NCI-H2107 treated with DMSO at 0.1 percent for 48 hours (cell line): ENCODE measurements at regions not wholly inside any gene's neighbourhood (a gene's known extent, or its start where the extent isn't known, plus 50 kb on each side); places are given as distances from the start of the nearest gene placed in this dataset.

ENCODE experiments used
- DNase-seq: peaks from one replicate; lab custom pipeline; 2025; ENCODE audit not compliant: unreplicated experiment; lab: John Stamatoyannopoulos, UW

- no peak for DNase-seq
These were observed 91.0 kb upstream of the MVB12B start for GRCh38 chr9:126235336-126236243.

GRCh38 chr9:126236273-126236672 lies 90.4 kb upstream of the MVB12B start:
- DNase-seq: no peak

GRCh38 chr9:126238415-126238814 lies 88.2 kb upstream of the MVB12B start:
- DNase-seq: no peak

- DNase-seq: no peak
These were observed 87.1 kb upstream of the MVB12B start for GRCh38 chr9:126239515-126239914.

- DNase-seq: no peak
These were observed 85.8 kb upstream of the MVB12B start for GRCh38 chr9:126240835-126241234.

- no peak for DNase-seq
These were observed 77.9 kb upstream of the MVB12B start for GRCh38 chr9:126248680-126249079.

GRCh38 chr9:126261584-126262356 lies 64.9 kb upstream of the MVB12B start:
- no peak for DNase-seq

GRCh38 chr9:126262738-126263137 lies 63.9 kb upstream of the MVB12B start:
- DNase-seq: no peak

GRCh38 chr9:126270556-126270955 lies 56.1 kb upstream of the MVB12B start:
- DNase-seq: no peak

GRCh38 chr9:126275386-126276001 lies 51.1 kb upstream of the MVB12B start:
- DNase-seq: no peak

GRCh38 chr9:126276056-126276728 lies 50.4 kb upstream of the MVB12B start:
- no peak for DNase-seq
